ENCODE measurements at regions not wholly inside any gene's neighbourhood (a gene's known extent, or its start where the extent isn't known, plus 50 kb on each side); places are given as distances from the start of the nearest gene placed in this dataset.
"Not testable (repeated sequence)": the region's sequence is repeated elsewhere in the genome, so short reads cannot be mapped to it uniquely, and the experiment has no call there.

- not testable (repeated sequence) for H3K27me3 ChIP-seq (ENCODE audit: control insufficient read depth, low read length); H3K4me1 ChIP-seq (ENCODE audit: control insufficient read depth, low read length); H3K79me2 ChIP-seq (ENCODE audit: control insufficient read depth, low read length); H3K36me3 ChIP-seq (ENCODE audit: control insufficient read depth, low read length); H3K9me3 ChIP-seq (ENCODE audit: control insufficient read depth, insufficient read depth, low read length); H3K9me2 ChIP-seq (replicated peaks; ENCODE audit: control insufficient read depth, low read length); H3K4me3 ChIP-seq (ENCODE audit: low read length); H3K27ac ChIP-seq (ENCODE audit: low read depth, low read length); H4K20me1 ChIP-seq (ENCODE audit: control insufficient read depth, insufficient read depth, low read depth, low read length); H3K4me2 ChIP-seq (ENCODE audit: low read length); H3F3A ChIP-seq (ENCODE audit: control insufficient read depth, insufficient read depth)
These were observed 3019.4 kb upstream of the TEKT4 start for GRCh38 chr2:91851689-91852420.

GRCh38 chr2:91856971-91857370, 3014.3 kb upstream of the TEKT4 start:
- H3K4me2 ChIP-seq (ENCODE audit: low read length): not testable (repeated sequence)

GRCh38 chr2:91857711-91858110, 3013.5 kb upstream of the TEKT4 start:
- H3K9me2 ChIP-seq (replicated peaks; ENCODE audit: control insufficient read depth, low read length); H3K9me3 ChIP-seq (ENCODE audit: control insufficient read depth, insufficient read depth, low read length); H3K27me3 ChIP-seq (ENCODE audit: control insufficient read depth, low read length); H3K79me2 ChIP-seq (ENCODE audit: control insufficient read depth, low read length); H3F3A ChIP-seq (ENCODE audit: control insufficient read depth, insufficient read depth); H3K4me2 ChIP-seq (ENCODE audit: low read length); H3K4me3 ChIP-seq (ENCODE audit: low read length); H3K36me3 ChIP-seq (ENCODE audit: control insufficient read depth, low read length); H4K20me1 ChIP-seq (ENCODE audit: control insufficient read depth, insufficient read depth, low read depth, low read length); H3K4me1 ChIP-seq (ENCODE audit: control insufficient read depth, low read length); H3K27ac ChIP-seq (ENCODE audit: low read depth, low read length): not testable (repeated sequence)

More at GRCh38 chr2:91856971-91857370, 3014.3 kb upstream of the TEKT4 start:
- H3K27ac ChIP-seq (ENCODE audit: low read depth, low read length); H3K36me3 ChIP-seq (ENCODE audit: control insufficient read depth, low read length); H3F3A ChIP-seq (ENCODE audit: control insufficient read depth, insufficient read depth); H3K79me2 ChIP-seq (ENCODE audit: control insufficient read depth, low read length); H3K4me3 ChIP-seq (ENCODE audit: low read length); H3K9me2 ChIP-seq (replicated peaks; ENCODE audit: control insufficient read depth, low read length); H3K4me1 ChIP-seq (ENCODE audit: control insufficient read depth, low read length); H3K9me3 ChIP-seq (ENCODE audit: control insufficient read depth, insufficient read depth, low read length); H4K20me1 ChIP-seq (ENCODE audit: control insufficient read depth, insufficient read depth, low read depth, low read length); H3K27me3 ChIP-seq (ENCODE audit: control insufficient read depth, low read length): not testable (repeated sequence)

GRCh38 chr2:91871716-91872115, 2999.5 kb upstream of the TEKT4 start:
- H3F3A ChIP-seq (ENCODE audit: control insufficient read depth, insufficient read depth); H3K27me3 ChIP-seq (ENCODE audit: control insufficient read depth, low read length); H3K9me3 ChIP-seq (ENCODE audit: control insufficient read depth, insufficient read depth, low read length); H3K79me2 ChIP-seq (ENCODE audit: control insufficient read depth, low read length); H3K4me1 ChIP-seq (ENCODE audit: control insufficient read depth, low read length); H4K20me1 ChIP-seq (ENCODE audit: control insufficient read depth, insufficient read depth, low read depth, low read length); H3K4me2 ChIP-seq (ENCODE audit: low read length); H3K36me3 ChIP-seq (ENCODE audit: control insufficient read depth, low read length); H3K4me3 ChIP-seq (ENCODE audit: low read length); H3K27ac ChIP-seq (ENCODE audit: low read depth, low read length); H3K9me2 ChIP-seq (replicated peaks; ENCODE audit: control insufficient read depth, low read length): not testable (repeated sequence)

- not testable (repeated sequence) for H3K36me3 ChIP-seq (ENCODE audit: control insufficient read depth, low read length); H4K20me1 ChIP-seq (ENCODE audit: control insufficient read depth, insufficient read depth, low read depth, low read length); H3K27ac ChIP-seq (ENCODE audit: low read depth, low read length); H3K79me2 ChIP-seq (ENCODE audit: control insufficient read depth, low read length); H3K9me2 ChIP-seq (replicated peaks; ENCODE audit: control insufficient read depth, low read length); H3K4me1 ChIP-seq (ENCODE audit: control insufficient read depth, low read length); H3K4me3 ChIP-seq (ENCODE audit: low read length); H3F3A ChIP-seq (ENCODE audit: control insufficient read depth, insufficient read depth); H3K9me3 ChIP-seq (ENCODE audit: control insufficient read depth, insufficient read depth, low read length); H3K27me3 ChIP-seq (ENCODE audit: control insufficient read depth, low read length); H3K4me2 ChIP-seq (ENCODE audit: low read length)
These were observed 2997.8 kb upstream of the TEKT4 start for GRCh38 chr2:91873416-91873815.

GRCh38 chr2:91877658-91878210, 2993.5 kb upstream of the TEKT4 start:
- H3K9me3 ChIP-seq (ENCODE audit: control insufficient read depth, insufficient read depth, low read length); H3K4me1 ChIP-seq (ENCODE audit: control insufficient read depth, low read length); H3F3A ChIP-seq (ENCODE audit: control insufficient read depth, insufficient read depth); H3K79me2 ChIP-seq (ENCODE audit: control insufficient read depth, low read length); H3K9me2 ChIP-seq (replicated peaks; ENCODE audit: control insufficient read depth, low read length); H4K20me1 ChIP-seq (ENCODE audit: control insufficient read depth, insufficient read depth, low read depth, low read length); H3K4me2 ChIP-seq (ENCODE audit: low read length); H3K36me3 ChIP-seq (ENCODE audit: control insufficient read depth, low read length); H3K27me3 ChIP-seq (ENCODE audit: control insufficient read depth, low read length); H3K4me3 ChIP-seq (ENCODE audit: low read length); H3K27ac ChIP-seq (ENCODE audit: low read depth, low read length): not testable (repeated sequence)

All from DOHH2 (cell line).